Esophagus muscularis mucosa (tissue), 4 donors: ENCODE measurements at regions not wholly inside any gene's neighbourhood (a gene's known extent, or its start where the extent isn't known, plus 50 kb on each side); places are given as distances from the start of the nearest gene placed in this dataset.

ENCODE experiments used
- DNase-seq: peaks from one replicate; pipeline ENCODE4 v3.0.0-alpha.2; 2017; ENCODE audit errors: extremely low spot score
- H3K27ac ChIP-seq, 4 donors: fragments of 200-600 bp; sonication (generic); replicated peaks in 1 of 4; 1 replicate in 3 of 4; 2 replicates in 1 of 4; pipeline ENCODE4 v1.5.1; 2016 to 2019; ENCODE audit warnings: mild to moderate bottlenecking in 1 of 4
- H3K27me3 ChIP-seq, 4 donors: fragments of 200-600 bp; sonication (generic); one replicate each; pipeline versions ENCODE4 v1.5.1 to v1.6.0; 2016 to 2019
- H3K36me3 ChIP-seq, 4 donors: fragments of 200-600 bp; sonication (generic); one replicate each; pipeline ENCODE4 v1.5.1; 2016 to 2019
- H3K4me1 ChIP-seq, 4 donors: fragments of 200-600 bp; sonication (generic); one replicate each; pipeline ENCODE4 v1.5.1; 2016 to 2019
- H3K4me3 ChIP-seq, 4 donors: fragments of 200-600 bp; sonication (generic); 1 replicate in 2 of 4; 2 replicates in 2 of 4; pipeline ENCODE4 v1.5.1; 2016 to 2019; ENCODE audit warnings: mild to moderate bottlenecking in 4 of 4, moderate library complexity in 1 of 4
- H3K9me3 ChIP-seq, 4 donors: fragments of 200-600 bp; sonication (generic); 1 replicate in 3 of 4; 2 replicates in 1 of 4; pipeline ENCODE4 v1.5.1; 2016 to 2019
- EP300 ChIP-seq: sonication (generic); formaldehyde crosslinking; IDR thresholded peaks from one replicate; pipeline ENCODE4 v1.6.1; 2017; ENCODE audit warnings: antibody characterized with exemption
- POLR2A ChIP-seq: fragments of 450-650 bp; IDR thresholded peaks from one replicate; pipeline ENCODE4 v1.6.1; 2017; ENCODE audit warnings: antibody characterized with exemption, moderate library complexity, mild to moderate bottlenecking, low read depth
- POLR2AphosphoS5 ChIP-seq, 2 donors: sonication (generic); formaldehyde crosslinking; IDR thresholded peaks; one replicate each; pipeline ENCODE4 v1.6.1; 2017; ENCODE audit warnings: antibody characterized with exemption in 2 of 2
- WGBS: methylation state at CpG from one replicate; pipeline ENCODE4 v1.1.5; 2018; 5-methylcytosine and 5-hydroxymethylcytosine counted together
- intact Hi-C: fragments of 100-400 bp; cut with DNase I; formaldehyde crosslinking; loops from one replicate; pipeline ENCODE4 v1.15.1; 2023
- TF ChIP-seq, protein P1 (sequence below), 3 experiments: fragments of 200-600 bp in 2 of 3; fragments of 450-650 bp in 1 of 3; sonication (generic) in 2 of 3; IDR thresholded peaks; one replicate each; pipeline ENCODE4 v1.5.1; 2017 to 2019; ENCODE audit warnings: antibody characterized with exemption in 3 of 3, mild to moderate bottlenecking in 2 of 3, moderate library complexity in 1 of 3

DNA sequence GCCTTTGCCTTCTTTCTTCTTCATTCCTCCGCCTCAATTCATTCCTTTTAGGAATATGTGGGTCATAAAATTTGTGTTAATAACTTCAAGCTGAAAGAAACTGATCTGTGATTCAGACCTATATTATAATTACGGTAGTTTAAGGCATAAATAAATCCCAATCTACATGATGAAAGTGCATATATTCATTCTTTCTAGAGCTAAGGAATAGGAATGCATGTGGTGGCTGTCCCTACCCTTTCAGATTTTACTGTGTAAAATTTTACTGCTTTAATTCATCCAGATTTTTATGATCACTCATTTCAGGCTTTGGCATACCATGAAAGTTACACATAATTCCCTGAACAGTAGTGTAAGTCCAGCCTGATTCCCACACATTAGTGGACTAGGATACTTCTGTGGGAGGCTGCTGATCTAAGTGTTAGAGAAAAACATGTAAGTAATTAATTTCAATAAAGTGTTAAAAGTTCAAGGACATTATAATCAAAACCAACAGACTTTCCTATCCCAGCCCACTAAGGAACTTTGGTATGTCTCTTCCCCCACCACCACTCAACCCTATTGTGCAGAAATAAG lies 83.1 kb downstream of the HINT1 start:
- no peak overlapping the region for H3K27ac ChIP-seq
- no peak overlapping the region for H3K4me3 ChIP-seq
- no peaks in the 10 kb centered on the region for H3K4me1 ChIP-seq
- no peaks in the 10 kb centered on the region for H3K9me3 ChIP-seq
- no peaks in the 10 kb centered on the region for H3K36me3 ChIP-seq
- WGBS: 83% methylated on average over 2 of the region's 2 CpGs
- TF ChIP-seq POLR2A (no peak), POLR2AphosphoS5 (IDR thresholded peaks at IDR 0.05) (no peak), EP300 (no peak)
- TF ChIP-seq, protein P1, sequence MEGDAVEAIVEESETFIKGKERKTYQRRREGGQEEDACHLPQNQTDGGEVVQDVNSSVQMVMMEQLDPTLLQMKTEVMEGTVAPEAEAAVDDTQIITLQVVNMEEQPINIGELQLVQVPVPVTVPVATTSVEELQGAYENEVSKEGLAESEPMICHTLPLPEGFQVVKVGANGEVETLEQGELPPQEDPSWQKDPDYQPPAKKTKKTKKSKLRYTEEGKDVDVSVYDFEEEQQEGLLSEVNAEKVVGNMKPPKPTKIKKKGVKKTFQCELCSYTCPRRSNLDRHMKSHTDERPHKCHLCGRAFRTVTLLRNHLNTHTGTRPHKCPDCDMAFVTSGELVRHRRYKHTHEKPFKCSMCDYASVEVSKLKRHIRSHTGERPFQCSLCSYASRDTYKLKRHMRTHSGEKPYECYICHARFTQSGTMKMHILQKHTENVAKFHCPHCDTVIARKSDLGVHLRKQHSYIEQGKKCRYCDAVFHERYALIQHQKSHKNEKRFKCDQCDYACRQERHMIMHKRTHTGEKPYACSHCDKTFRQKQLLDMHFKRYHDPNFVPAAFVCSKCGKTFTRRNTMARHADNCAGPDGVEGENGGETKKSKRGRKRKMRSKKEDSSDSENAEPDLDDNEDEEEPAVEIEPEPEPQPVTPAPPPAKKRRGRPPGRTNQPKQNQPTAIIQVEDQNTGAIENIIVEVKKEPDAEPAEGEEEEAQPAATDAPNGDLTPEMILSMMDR (IDR thresholded peaks at IDR 0.05): no peak
- DNase-seq: no peak
- peaks cover 0 to 2% (median 0%) of the 10 kb centered on the region in 4 donors for H3K27me3 ChIP-seq
- intact Hi-C loops: no loop called here

GRCh38 chr5:131081374-131081773 lies 83.7 kb downstream of the HINT1 start:
- TF ChIP-seq POLR2A: no peak
- intact Hi-C loops: no loop called here
- DNase-seq: no peak
- H3K36me3 ChIP-seq: no peaks in the 10 kb centered on the region
- 82% methylated on average over 3 of the region's 3 CpGs for WGBS
- no peak overlapping the region for H3K27ac ChIP-seq
- H3K4me3 ChIP-seq: no peak overlapping the region
- no peaks in the 10 kb centered on the region for H3K27me3 ChIP-seq
- H3K9me3 ChIP-seq: no peaks in the 10 kb centered on the region
- no peaks in the 10 kb centered on the region for H3K4me1 ChIP-seq

- intact Hi-C loops: no loop called here
- 56% methylated on average over 2 of the region's 2 CpGs for WGBS
- Histone ChIP-seq H3K36me3 (no peaks in the 10 kb centered on the region), H3K4me3 (no peak overlapping the region), H3K27ac (no peak overlapping the region), H3K4me1 (no peaks in the 10 kb centered on the region), H3K9me3 (no peaks in the 10 kb centered on the region), H3K27me3 (no peaks in the 10 kb centered on the region)
- TF ChIP-seq, protein P1 (IDR thresholded peaks at IDR 0.05): no peak
- TF ChIP-seq POLR2AphosphoS5 (IDR thresholded peaks at IDR 0.05) (no peak), EP300 (no peak), POLR2A (no peak)
- no peak for DNase-seq
Observed at GRCh38 chr5:131079232-131079631, 85.8 kb downstream of the HINT1 start.

DNA sequence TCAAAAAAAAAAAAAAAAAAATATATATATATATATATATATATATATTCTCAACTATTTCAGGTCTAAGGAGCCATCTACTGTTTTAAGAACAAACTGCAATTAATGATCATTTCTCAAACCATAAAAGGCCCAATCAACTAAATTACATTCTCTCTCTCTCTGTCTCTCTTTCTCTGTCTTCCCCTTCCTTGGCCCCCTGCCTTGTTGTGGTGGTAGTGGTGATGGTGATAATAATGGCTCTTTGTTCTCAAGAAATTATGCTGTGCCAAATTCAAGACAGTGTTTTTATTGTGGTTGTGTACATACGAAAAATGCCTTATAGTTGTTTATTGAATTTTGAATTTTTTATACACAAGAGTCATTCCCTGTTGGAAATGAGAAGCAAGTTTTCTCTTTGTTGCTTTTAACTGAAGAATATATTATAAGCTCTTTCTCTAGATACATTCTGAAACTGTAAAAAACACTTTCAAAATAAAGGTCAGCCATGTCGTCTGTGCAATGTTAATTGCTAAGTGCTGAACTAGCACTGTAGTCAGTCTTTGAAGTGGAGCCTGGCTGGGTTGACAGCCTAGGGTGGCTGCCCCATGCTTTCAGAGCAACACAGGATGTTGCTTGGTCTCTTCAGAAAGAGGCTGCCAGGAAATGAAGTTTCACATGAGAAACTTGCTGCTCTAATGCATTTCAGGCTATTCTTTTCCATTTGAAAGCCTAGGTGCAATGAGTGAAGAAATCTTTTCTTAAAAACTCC lies 96.0 kb downstream of the HINT1 start:
- TF ChIP-seq, protein P1 (IDR thresholded peaks at IDR 0.05): no peak
- TF ChIP-seq POLR2A: no peak
- no peak for TF ChIP-seq POLR2AphosphoS5 (IDR thresholded peaks at IDR 0.05)
- TF ChIP-seq EP300: no peak
- 48% methylated on average over 2 of the region's 2 CpGs for WGBS

GRCh38 chr5:131068076-131068475 lies 97.0 kb downstream of the HINT1 start:
- Histone ChIP-seq H3K27me3 (no peaks in the 10 kb centered on the region), H3K4me3 (no peak overlapping the region), H3K4me1 (no peaks in the 10 kb centered on the region), H3K27ac (no peak overlapping the region), H3K36me3 (no peaks in the 10 kb centered on the region), H3K9me3 (peaks cover 0 to 16% (median 5%) of the 10 kb centered on the region in 4 donors)
- TF ChIP-seq POLR2A: no peak
- TF ChIP-seq POLR2AphosphoS5 (IDR thresholded peaks at IDR 0.05): no peak
- 76% methylated on average over 3 of the region's 3 CpGs for WGBS
- intact Hi-C loops: no loop called here
- no peak for DNase-seq

More for the DNA sequence above, 96.0 kb downstream of the HINT1 start:
- Histone ChIP-seq H3K27ac (no peak overlapping the region), H3K9me3 (peaks cover 0 to 16% (median 5%) of the 10 kb centered on the region in 4 donors), H3K36me3 (no peaks in the 10 kb centered on the region), H3K4me3 (no peak overlapping the region), H3K27me3 (no peaks in the 10 kb centered on the region), H3K4me1 (no peaks in the 10 kb centered on the region)
- intact Hi-C loops: no loop called here
- DNase-seq: no peak
